ENCODE measurements at regions not wholly inside any gene's neighbourhood (a gene's known extent, or its start where the extent isn't known, plus 50 kb on each side); places are given as distances from the start of the nearest gene placed in this dataset.

DNA sequence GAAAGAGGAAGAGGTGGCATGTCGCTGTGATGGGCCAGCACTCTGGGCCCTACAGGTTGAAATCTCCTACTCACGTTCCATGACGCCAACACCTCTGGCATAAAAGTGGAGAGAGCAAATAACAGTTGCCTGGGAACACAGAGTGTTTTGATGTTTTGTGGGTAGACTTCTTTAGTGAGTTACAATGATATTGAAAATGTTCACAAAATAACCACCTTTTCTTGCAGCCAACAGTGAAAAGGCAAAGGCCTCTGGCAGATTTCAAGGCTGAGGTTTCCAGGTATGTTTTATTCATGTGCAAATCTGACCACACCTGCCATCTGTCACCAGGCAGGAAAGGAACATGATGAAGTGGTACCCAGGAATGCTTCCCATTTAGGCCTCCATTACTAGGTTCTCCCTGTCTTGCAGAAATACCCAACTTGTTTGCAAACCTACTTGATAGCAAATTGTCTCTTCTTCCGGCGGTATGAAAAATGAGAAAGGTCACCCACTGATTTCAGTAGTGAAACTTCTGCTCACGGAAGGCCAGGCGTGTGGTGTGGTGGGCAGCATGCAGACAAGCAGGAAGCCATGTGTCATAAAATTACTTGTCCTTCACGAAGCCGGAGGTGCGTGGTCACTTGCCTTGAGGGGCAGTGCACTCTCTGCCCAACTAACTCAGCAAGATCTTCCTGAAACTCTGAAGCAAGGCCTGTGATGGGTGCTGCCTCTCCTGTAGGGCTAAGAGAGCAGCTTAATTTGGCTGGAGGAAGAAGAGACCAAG lies 299.1 kb upstream of the PRDM1 start:
- no peak overlapping the region for H3K4me3 ChIP-seq (ENCODE audit: low read depth, low read length)
- TF ChIP-seq, protein P1, sequence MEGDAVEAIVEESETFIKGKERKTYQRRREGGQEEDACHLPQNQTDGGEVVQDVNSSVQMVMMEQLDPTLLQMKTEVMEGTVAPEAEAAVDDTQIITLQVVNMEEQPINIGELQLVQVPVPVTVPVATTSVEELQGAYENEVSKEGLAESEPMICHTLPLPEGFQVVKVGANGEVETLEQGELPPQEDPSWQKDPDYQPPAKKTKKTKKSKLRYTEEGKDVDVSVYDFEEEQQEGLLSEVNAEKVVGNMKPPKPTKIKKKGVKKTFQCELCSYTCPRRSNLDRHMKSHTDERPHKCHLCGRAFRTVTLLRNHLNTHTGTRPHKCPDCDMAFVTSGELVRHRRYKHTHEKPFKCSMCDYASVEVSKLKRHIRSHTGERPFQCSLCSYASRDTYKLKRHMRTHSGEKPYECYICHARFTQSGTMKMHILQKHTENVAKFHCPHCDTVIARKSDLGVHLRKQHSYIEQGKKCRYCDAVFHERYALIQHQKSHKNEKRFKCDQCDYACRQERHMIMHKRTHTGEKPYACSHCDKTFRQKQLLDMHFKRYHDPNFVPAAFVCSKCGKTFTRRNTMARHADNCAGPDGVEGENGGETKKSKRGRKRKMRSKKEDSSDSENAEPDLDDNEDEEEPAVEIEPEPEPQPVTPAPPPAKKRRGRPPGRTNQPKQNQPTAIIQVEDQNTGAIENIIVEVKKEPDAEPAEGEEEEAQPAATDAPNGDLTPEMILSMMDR (conservative IDR thresholded peaks at IDR 0.05; ENCODE audit: low read depth, low read length): no peak
- DNase-seq (ENCODE audit: low read depth): no peak

DNA sequence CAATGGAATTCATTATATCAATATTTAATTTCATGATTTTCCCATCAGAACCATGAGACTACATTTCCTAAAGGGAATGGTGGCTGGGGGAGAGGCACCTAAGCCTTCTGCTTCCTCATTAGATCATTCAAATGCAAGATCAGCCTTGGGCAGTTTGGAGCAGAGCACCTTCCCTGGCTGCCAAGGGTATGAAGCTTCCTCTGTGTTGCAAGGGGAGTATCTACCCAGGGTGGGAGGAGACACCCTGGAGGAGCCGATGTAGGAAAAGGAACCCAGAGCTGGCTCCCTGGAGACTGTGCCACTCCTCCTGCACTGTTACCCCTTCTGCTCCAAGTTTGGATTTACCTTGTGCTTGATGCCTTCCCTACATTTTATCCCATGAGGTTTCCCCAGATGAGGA lies 299.7 kb upstream of the PRDM1 start:
- no peak overlapping the region for H3K4me3 ChIP-seq (ENCODE audit: low read depth, low read length)
- TF ChIP-seq, protein P1 (conservative IDR thresholded peaks at IDR 0.05; ENCODE audit: low read depth, low read length): no peak
- DNase-seq (ENCODE audit: low read depth): no peak

DNA sequence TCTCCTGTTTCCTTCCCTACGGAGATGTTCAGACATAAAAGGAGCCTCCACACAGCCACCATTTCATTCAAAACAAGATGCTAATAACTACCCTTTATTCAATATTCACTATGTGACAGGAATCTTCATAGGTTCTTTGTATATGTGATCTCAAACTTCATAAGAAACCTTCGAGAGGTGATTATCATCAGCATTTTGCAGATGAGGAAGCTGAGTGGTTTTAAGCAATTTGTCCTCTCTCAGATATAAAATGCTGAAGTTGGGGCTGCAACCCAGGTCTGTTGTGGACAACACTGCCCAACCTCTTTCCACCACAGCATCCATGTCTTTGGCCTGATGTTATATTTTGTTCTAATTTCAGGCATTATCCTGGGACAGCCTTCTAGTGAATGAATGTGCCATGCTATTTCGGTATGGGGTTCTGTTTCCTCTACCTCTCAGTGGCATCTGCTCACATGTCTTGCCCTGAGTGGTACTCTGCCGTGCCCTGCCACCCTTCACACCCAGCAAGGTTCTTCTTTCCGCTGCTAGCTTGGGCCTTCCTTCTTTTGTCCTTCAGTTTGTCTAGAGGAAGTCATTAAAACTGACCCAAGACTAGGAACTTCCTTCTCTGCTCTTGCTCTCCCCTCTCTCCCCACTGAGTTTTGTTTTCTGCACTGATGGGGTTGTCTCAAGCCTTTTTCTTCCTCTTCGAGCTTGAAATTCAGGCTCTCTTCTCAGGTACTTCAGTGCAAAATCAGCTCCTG lies 300.9 kb upstream of the PRDM1 start:
- TF ChIP-seq, protein P1 (conservative IDR thresholded peaks at IDR 0.05; ENCODE audit: low read depth, low read length): no peak
- H3K4me3 ChIP-seq (ENCODE audit: low read depth, low read length): no peak overlapping the region
- no peak for DNase-seq (ENCODE audit: low read depth)

DNA sequence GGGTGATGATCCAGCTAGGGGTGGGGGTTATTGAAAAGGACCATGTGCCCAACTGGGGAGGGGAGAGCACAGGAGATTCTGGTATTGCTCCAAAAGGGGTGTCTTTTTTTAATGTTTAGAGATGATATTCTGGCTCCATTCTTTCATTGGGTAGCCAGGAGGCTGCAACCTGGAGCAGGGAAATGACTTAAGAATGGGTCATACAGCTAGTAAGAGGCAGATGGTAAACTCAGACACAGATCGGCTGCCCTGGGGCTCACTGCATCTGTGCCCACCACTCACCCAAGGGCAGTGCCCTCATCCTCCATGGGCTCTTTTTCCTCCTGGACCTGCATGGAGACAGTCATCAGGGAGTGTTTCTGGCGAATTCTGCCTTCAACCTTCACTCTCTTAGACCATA lies 302.0 kb upstream of the PRDM1 start:
- H3K4me3 ChIP-seq (ENCODE audit: low read depth, low read length): no peak overlapping the region
- TF ChIP-seq, protein P1 (conservative IDR thresholded peaks at IDR 0.05; ENCODE audit: low read depth, low read length): no peak
- no peak for DNase-seq (ENCODE audit: low read depth)

DNA sequence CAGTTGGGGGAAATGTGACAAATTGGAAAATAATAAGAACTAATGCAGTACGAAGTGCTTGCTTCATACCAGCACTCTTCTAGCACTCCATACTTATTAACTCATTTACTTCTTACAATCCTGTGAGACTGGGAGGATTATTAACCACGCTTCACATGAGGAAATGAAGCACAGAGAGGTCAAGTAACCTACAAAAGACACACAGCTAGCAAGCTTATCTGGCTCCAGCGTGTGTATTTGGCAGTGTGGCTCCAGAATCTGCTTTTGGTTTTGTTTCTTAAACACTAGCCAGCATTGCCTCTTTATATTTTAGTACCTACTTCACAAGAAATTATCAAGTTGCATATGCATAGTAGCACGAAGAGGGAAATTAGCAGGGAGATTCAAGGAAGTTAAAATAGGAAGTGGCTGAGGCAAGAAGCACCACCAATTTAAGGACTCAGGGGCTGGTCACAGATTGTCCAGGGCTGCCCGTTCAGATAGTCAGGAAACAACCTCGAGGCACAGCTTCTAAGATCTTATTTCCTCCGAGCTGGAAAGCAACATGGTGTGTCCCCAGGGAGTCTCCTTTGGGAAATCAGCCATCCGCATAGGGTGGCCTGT lies 302.7 kb upstream of the PRDM1 start:
- TF ChIP-seq, protein P1 (conservative IDR thresholded peaks at IDR 0.05; ENCODE audit: low read depth, low read length): no peak
- no peak for DNase-seq (ENCODE audit: low read depth)
- H3K4me3 ChIP-seq (ENCODE audit: low read depth, low read length): no peak overlapping the region

DNA sequence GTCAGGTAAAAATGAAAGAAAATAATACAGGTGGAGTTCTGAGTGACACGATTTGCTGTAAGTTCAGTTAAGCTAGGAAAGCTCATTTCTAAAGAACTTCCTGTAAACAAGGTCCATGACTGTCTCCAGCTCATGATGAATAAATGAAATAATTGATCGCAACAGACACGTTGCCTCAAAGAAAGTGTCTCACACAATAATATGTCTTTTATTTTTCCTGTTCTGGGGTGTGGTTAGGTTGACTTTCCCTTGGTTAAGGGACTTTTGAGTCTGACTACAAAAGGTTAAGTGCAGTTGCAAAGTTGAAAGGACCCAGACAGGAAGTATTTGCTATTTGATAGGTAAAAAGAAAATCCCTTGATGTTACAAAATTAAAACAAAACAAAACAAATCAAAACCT lies 304.2 kb upstream of the PRDM1 start:
- TF ChIP-seq, protein P1 (conservative IDR thresholded peaks at IDR 0.05; ENCODE audit: low read depth, low read length): no peak
- H3K4me3 ChIP-seq (ENCODE audit: low read depth, low read length): no peak overlapping the region
- DNase-seq (ENCODE audit: low read depth): no peak

All from choroid plexus epithelial cell (primary cell).